Chondrocyte (in vitro differentiated cells): ENCODE measurements at regions not wholly inside any gene's neighbourhood (a gene's known extent, or its start where the extent isn't known, plus 50 kb on each side); places are given as distances from the start of the nearest gene placed in this dataset.

Experiments
- DNase-seq: peaks from one replicate; pipeline ENCODE4 v3.0.0; 2021; ENCODE audit warnings: mixed read lengths, low spot score
- H3K27ac Mint-ChIP-seq: one replicate; pipeline ENCODE4 v1.8.0; 2021; ENCODE audit warnings: mild to moderate bottlenecking, moderate library complexity, mixed read lengths; ENCODE audit not compliant: unreplicated experiment
- H3K27me3 Mint-ChIP-seq: 2 replicates; pipeline ENCODE4 v1.8.0; 2021; ENCODE audit warnings: low read depth, mixed read lengths
- H3K36me3 Mint-ChIP-seq: 2 replicates; pipeline ENCODE4 v1.8.0; 2021; ENCODE audit warnings: low read depth, mixed read lengths
- H3K4me1 Mint-ChIP-seq: 2 replicates; pipeline ENCODE4 v1.8.0; 2021; ENCODE audit warnings: low read depth, mild to moderate bottlenecking, mixed read lengths
- H3K4me3 Mint-ChIP-seq: one replicate; pipeline ENCODE4 v1.8.0; 2021; ENCODE audit warnings: mild to moderate bottlenecking, moderate library complexity, mixed read lengths; ENCODE audit not compliant: unreplicated experiment
- H3K9me3 Mint-ChIP-seq: 2 replicates; pipeline ENCODE4 v1.8.0; 2021; ENCODE audit warnings: low read depth, mixed read lengths
- TF ChIP-seq, protein P1 (sequence below): fragments of 200-600 bp; sonication (generic); IDR thresholded peaks from 2 replicates; pipeline ENCODE4 v1.5.0; 2021; ENCODE audit warnings: antibody characterized with exemption, mild to moderate bottlenecking, moderate library complexity

DNA sequence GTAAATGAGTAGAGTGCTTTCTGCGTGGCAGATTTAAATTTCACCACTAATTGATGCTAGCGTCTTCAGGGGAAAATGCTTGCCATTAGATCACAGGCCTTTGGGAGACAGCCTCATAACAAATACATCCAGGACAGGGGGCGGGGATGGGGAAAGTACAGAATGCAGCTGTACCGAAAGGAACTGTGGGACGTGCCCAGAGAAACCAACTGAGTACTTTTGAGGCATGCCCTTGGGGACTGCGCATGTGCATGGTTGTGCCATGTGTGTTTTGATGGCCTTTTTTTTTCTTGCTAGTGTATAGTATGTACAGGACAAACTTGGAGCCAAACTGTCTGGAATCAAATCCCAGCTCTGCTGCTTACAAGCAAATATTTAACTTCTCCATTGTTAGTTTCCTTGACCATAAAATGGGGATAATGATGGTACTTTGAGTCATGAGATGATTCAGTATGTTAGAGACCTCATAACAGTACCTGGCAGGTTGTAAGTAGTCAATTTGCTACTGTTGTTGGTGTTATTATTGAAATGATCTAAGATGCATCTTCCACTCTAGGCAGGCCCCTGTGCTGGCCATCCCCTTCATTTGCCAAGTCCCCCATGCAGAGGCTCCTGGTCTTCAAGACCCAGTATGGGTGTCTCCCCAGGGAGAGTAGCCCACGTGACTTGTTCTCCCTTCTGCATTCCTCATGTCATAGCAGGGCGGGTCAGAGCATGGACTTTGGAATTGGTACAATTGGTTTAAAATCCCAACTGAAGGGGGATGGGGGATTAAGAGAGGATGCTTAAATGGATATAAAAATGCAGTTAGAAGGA is 68.3 kb upstream of the NPAS1 start:
- H3K9me3 Mint-ChIP-seq: no peaks in the 10 kb centered on the region
- H3K4me1 Mint-ChIP-seq: peaks cover 52% of the 10 kb centered on the region
- no peaks in the 10 kb centered on the region for H3K27me3 Mint-ChIP-seq
- no peak overlapping the region for H3K27ac Mint-ChIP-seq
- peaks cover 4% of the 10 kb centered on the region for H3K36me3 Mint-ChIP-seq
- H3K4me3 Mint-ChIP-seq: no peak overlapping the region
- no peak for DNase-seq
- TF ChIP-seq, protein P1, sequence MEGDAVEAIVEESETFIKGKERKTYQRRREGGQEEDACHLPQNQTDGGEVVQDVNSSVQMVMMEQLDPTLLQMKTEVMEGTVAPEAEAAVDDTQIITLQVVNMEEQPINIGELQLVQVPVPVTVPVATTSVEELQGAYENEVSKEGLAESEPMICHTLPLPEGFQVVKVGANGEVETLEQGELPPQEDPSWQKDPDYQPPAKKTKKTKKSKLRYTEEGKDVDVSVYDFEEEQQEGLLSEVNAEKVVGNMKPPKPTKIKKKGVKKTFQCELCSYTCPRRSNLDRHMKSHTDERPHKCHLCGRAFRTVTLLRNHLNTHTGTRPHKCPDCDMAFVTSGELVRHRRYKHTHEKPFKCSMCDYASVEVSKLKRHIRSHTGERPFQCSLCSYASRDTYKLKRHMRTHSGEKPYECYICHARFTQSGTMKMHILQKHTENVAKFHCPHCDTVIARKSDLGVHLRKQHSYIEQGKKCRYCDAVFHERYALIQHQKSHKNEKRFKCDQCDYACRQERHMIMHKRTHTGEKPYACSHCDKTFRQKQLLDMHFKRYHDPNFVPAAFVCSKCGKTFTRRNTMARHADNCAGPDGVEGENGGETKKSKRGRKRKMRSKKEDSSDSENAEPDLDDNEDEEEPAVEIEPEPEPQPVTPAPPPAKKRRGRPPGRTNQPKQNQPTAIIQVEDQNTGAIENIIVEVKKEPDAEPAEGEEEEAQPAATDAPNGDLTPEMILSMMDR: no peak

DNA sequence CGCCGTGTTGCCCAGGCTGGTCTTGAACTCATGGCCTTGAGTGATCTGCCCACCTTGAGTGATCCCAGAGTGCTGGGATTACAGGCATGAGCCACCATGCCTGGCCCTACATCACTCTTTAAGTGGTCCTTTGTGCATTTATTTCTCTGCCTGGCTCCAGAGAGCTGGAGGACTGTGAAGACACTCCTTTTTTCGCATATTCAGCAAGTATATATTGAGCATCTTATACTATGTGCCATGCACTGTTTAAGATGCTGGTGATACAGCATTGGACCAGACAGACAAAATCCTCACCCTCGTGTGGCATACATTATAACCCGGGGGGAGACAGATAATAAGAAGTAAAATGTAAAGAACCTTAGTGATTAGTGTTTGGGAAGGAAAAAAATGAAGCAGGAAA is 66.8 kb upstream of the NPAS1 start:
- Mint-ChIP-seq H3K9me3 (no peaks in the 10 kb centered on the region), H3K27ac (no peak overlapping the region), H3K4me1 (peaks cover 48% of the 10 kb centered on the region), H3K4me3 (no peak overlapping the region), H3K36me3 (peaks cover 6% of the 10 kb centered on the region), H3K27me3 (no peaks in the 10 kb centered on the region)
- TF ChIP-seq, protein P1: no peak
- DNase-seq: no peak

- no peak overlapping the region for H3K4me3 Mint-ChIP-seq
- TF ChIP-seq, protein P1: no peak
- H3K27ac Mint-ChIP-seq: no peak overlapping the region
- no peaks in the 10 kb centered on the region for H3K27me3 Mint-ChIP-seq
- no peak for DNase-seq
- H3K4me1 Mint-ChIP-seq: peaks cover 55% of the 10 kb centered on the region
- H3K36me3 Mint-ChIP-seq: peaks cover 6% of the 10 kb centered on the region
- no peaks in the 10 kb centered on the region for H3K9me3 Mint-ChIP-seq
Measured at GRCh38 chr19:46953955-46954501, 65.6 kb upstream of the NPAS1 start.

DNA sequence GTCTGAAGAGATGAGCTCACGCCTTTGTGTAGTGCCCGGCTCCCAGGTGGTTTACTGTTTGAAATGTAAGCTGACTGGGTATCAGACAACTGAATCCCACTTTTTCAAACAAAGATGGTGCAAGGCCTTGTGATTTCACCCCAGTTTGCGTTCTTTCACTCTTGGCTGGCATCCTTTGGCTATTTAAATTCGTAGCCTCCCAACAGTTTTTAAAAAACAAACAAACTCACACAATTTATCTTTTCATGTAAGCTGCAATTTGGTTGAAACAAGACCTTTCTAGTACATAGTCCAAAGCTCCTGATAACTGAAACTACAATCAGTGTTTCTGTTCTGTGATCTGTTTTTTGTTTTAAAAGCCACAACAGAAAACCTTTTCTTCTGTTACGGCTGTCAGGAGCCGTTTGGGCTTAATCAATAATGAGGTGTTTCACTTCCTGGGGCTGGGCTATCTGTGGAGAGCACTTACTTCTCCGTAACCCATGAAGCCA is 65.1 kb upstream of the NPAS1 start:
- Mint-ChIP-seq H3K4me1 (peaks cover 55% of the 10 kb centered on the region), H3K9me3 (no peaks in the 10 kb centered on the region), H3K27ac (peak overlapping the region; percentile 86), H3K4me3 (no peak overlapping the region), H3K36me3 (peaks cover 6% of the 10 kb centered on the region), H3K27me3 (no peaks in the 10 kb centered on the region)
- no peak for DNase-seq
- TF ChIP-seq, protein P1: no peak

GRCh38 chr19:46954993-46955812 is 64.4 kb upstream of the NPAS1 start:
- Mint-ChIP-seq H3K4me3 (no peak overlapping the region), H3K27ac (peak overlapping the region; percentile 86), H3K27me3 (no peaks in the 10 kb centered on the region), H3K9me3 (no peaks in the 10 kb centered on the region), H3K36me3 (peaks cover 6% of the 10 kb centered on the region), H3K4me1 (peaks cover 57% of the 10 kb centered on the region)
- TF ChIP-seq, protein P1: no peak
- DNase-seq: no peak
